SH-SY5Y (cell line): ENCODE measurements at regions not wholly inside any gene's neighbourhood (a gene's known extent, or its start where the extent isn't known, plus 50 kb on each side); places are given as distances from the start of the nearest gene placed in this dataset.

Experiments used
- GATA2 ChIP-seq: IDR thresholded peaks from 2 replicates; pipeline ENCODE4 v1.6.1; 2011; ENCODE audit warnings: mild to moderate bottlenecking, low read depth, low read length
- GATA3 ChIP-seq: IDR thresholded peaks from 2 replicates; pipeline ENCODE4 v1.6.1; 2011; ENCODE audit warnings: low read depth, mild to moderate bottlenecking, low read length, moderate library complexity

DNA sequence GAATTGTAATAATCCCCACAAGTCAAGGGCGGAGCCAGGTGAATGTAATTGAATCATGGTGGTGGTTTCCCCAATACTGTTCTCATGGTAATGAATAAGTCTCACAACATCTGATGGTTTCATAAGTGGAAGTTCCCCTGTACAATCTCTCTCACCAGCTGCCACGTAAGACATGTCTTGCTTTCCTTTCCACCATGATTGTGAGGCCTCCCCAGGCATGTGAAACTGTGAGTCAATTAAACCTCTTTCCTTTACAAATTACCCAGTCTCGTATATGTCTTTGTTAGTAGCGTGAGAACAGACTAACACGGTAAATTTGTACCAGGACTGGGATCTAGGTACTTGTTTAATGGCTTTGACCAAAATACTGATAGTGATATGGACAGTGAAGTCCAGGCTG, 744.3 kb upstream of the REG3G start:
- TF ChIP-seq GATA3 (no peak), GATA2 (no peak)
